Mesenchymal stem cell (in vitro differentiated cells and primary cell): ENCODE measurements at regions not wholly inside any gene's neighbourhood (a gene's known extent, or its start where the extent isn't known, plus 50 kb on each side); places are given as distances from the start of the nearest gene placed in this dataset.

Source experiments
- DNase-seq: peaks from one replicate; pipeline ENCODE4 v3.0.0-alpha.2; 2013
- H2AFZ ChIP-seq: one replicate; pipeline ENCODE4 v1.6.1; 2013; ENCODE audit warnings: low read depth, mild to moderate bottlenecking, control low read depth, inconsistent platforms, low read length, moderate library complexity
- H2AK5ac ChIP-seq: 2 replicates; pipeline ENCODE4 v1.6.1; 2013; ENCODE audit warnings: low read length, moderate library complexity, mild to moderate bottlenecking, inconsistent platforms; ENCODE audit not compliant: severe bottlenecking
- H2BK120ac ChIP-seq: one replicate; pipeline ENCODE4 v1.6.1; 2013; ENCODE audit warnings: low read depth, mild to moderate bottlenecking, inconsistent platforms, low read length, moderate library complexity
- H2BK12ac ChIP-seq, 2 experiments: one replicate each; pipeline ENCODE4 v1.6.1; 2013; ENCODE audit warnings: inconsistent platforms in 2 of 2, low read length in 2 of 2, mild to moderate bottlenecking in 2 of 2, moderate library complexity in 2 of 2, control low read depth in 1 of 2
- H2BK15ac ChIP-seq: one replicate; pipeline ENCODE4 v1.6.1; 2013; ENCODE audit warnings: mild to moderate bottlenecking, low read depth, inconsistent platforms; ENCODE audit not compliant: poor library complexity, severe bottlenecking
- H2BK5ac ChIP-seq: 2 replicates; pipeline ENCODE4 v1.6.1; 2013; ENCODE audit warnings: low read depth, mild to moderate bottlenecking, low read length, control low read depth, inconsistent platforms; ENCODE audit not compliant: poor library complexity, severe bottlenecking
- H3K14ac ChIP-seq, 2 experiments: one replicate each; pipeline ENCODE4 v1.6.1; 2013; ENCODE audit warnings: inconsistent platforms in 2 of 2, low read length in 2 of 2, control low read depth in 1 of 2, mild to moderate bottlenecking in 1 of 2, moderate library complexity in 1 of 2
- H3K18ac ChIP-seq, 2 experiments: one replicate each; pipeline ENCODE4 v1.6.1; 2013; ENCODE audit warnings: inconsistent platforms in 2 of 2, low read length in 2 of 2, control low read depth in 1 of 2, low read depth in 1 of 2, mild to moderate bottlenecking in 1 of 2
- H3K23ac ChIP-seq, 2 experiments: one replicate each; pipeline ENCODE4 v1.6.1; 2013; ENCODE audit warnings: inconsistent platforms in 2 of 2, low read length in 2 of 2, mild to moderate bottlenecking in 2 of 2, moderate library complexity in 2 of 2, control low read depth in 1 of 2
- H3K27ac ChIP-seq: 2 replicates; pipeline ENCODE4 v1.5.1; 2013; ENCODE audit warnings: mild to moderate bottlenecking, moderate library complexity, low read length, control low read depth, inconsistent platforms; ENCODE audit not compliant: poor library complexity, severe bottlenecking
- H3K27me3 ChIP-seq, 2 experiments: 2 replicates each; pipeline versions ENCODE4 v1.6.1 to v1.7.0; 2013; ENCODE audit warnings: low read length in 2 of 2, mild to moderate bottlenecking in 2 of 2, moderate library complexity in 2 of 2, control low read depth in 1 of 2, inconsistent platforms in 1 of 2; ENCODE audit not compliant: control insufficient read depth in 1 of 2, insufficient read depth in 1 of 2
- H3K36me3 ChIP-seq, 2 experiments: 2 replicates each; pipeline versions ENCODE4 v1.6.1 to v1.7.0; 2013; ENCODE audit warnings: low read length in 2 of 2, control low read depth in 1 of 2, inconsistent platforms in 1 of 2, low read depth in 1 of 2, mild to moderate bottlenecking in 1 of 2; ENCODE audit not compliant: insufficient read depth in 2 of 2, control insufficient read depth in 1 of 2
- H3K4ac ChIP-seq, 2 experiments: one replicate each; pipeline ENCODE4 v1.6.1; 2013; ENCODE audit warnings: inconsistent platforms in 2 of 2, low read length in 2 of 2, mild to moderate bottlenecking in 2 of 2, moderate library complexity in 2 of 2, control low read depth in 1 of 2, low read depth in 1 of 2
- H3K4me1 ChIP-seq: 2 replicates; pipeline ENCODE4 v1.6.1; 2013; ENCODE audit warnings: low read depth, low read length, control low read depth; ENCODE audit not compliant: control insufficient read depth, insufficient read depth
- H3K4me2 ChIP-seq: 2 replicates; pipeline ENCODE4 v1.6.1; 2013; ENCODE audit warnings: low read length, mild to moderate bottlenecking, inconsistent platforms; ENCODE audit not compliant: poor library complexity, severe bottlenecking
- H3K4me3 ChIP-seq, 2 experiments: 2 replicates each; pipeline versions ENCODE4 v1.5.1 to v1.7.0; 2013; ENCODE audit warnings: low read length in 2 of 2, mild to moderate bottlenecking in 2 of 2, control low read depth in 1 of 2, low read depth in 1 of 2; ENCODE audit not compliant: insufficient read depth in 1 of 2
- H3K79me1 ChIP-seq: replicated peaks from 2 replicates; pipeline ENCODE4 v1.6.1; 2013; ENCODE audit warnings: mild to moderate bottlenecking, control low read depth, low read length, inconsistent platforms; ENCODE audit not compliant: poor library complexity, severe bottlenecking
- H3K9ac ChIP-seq: 2 replicates; pipeline ENCODE4 v1.7.0; 2013; ENCODE audit warnings: mild to moderate bottlenecking, low read length, moderate library complexity
- H3K9me3 ChIP-seq: 2 replicates; pipeline ENCODE4 v1.7.0; 2013; ENCODE audit warnings: mild to moderate bottlenecking, low read length; ENCODE audit not compliant: control insufficient read depth
- H4K8ac ChIP-seq: one replicate; pipeline ENCODE4 v1.6.1; 2013; ENCODE audit warnings: inconsistent platforms, mild to moderate bottlenecking, low read length, moderate library complexity
- H4K91ac ChIP-seq: one replicate; pipeline ENCODE4 v1.6.1; 2013; ENCODE audit warnings: mild to moderate bottlenecking, low read length, inconsistent platforms
- WGBS: methylation state at CpG from one replicate; pipeline ENCODE4 v1.1.7; 2013; ENCODE audit warnings: mixed read lengths; 5-methylcytosine and 5-hydroxymethylcytosine counted together

- H2BK120ac ChIP-seq: no peak overlapping the region
- no peak overlapping the region for H2AK5ac ChIP-seq
- no peak overlapping the region for H3K23ac ChIP-seq
- no peak for DNase-seq
- H2BK15ac ChIP-seq: no peak overlapping the region
- H3K27me3 ChIP-seq: no peaks in the 10 kb centered on the region
- no peak overlapping the region for H3K14ac ChIP-seq
- H3K4ac ChIP-seq: no peak overlapping the region
- no peak overlapping the region for H3K4me3 ChIP-seq
- no peak overlapping the region for H4K91ac ChIP-seq
- H3K36me3 ChIP-seq: no peaks in the 10 kb centered on the region
- no peaks in the 10 kb centered on the region for H3K9me3 ChIP-seq
- no peak overlapping the region for H4K8ac ChIP-seq
- no peak overlapping the region for H2BK12ac ChIP-seq
- no peak overlapping the region for H2BK5ac ChIP-seq
- H3K4me1 ChIP-seq: no peaks in the 10 kb centered on the region
- H3K9ac ChIP-seq: no peak overlapping the region
- no peaks in the 10 kb centered on the region for H3K79me1 ChIP-seq
- H3K27ac ChIP-seq: no peak overlapping the region
- no peak overlapping the region for H2AFZ ChIP-seq
- no peak overlapping the region for H3K18ac ChIP-seq
- WGBS: no CpG with 5 or more reads among the region's 1 CpG
- H3K4me2 ChIP-seq: no peak overlapping the region
These were observed 51.7 kb upstream of the SLC27A6 start for GRCh38 chr5:128913551-128913950.
